B cell (primary cell): ENCODE measurements at regions not wholly inside any gene's neighbourhood (a gene's known extent, or its start where the extent isn't known, plus 50 kb on each side); places are given as distances from the start of the nearest gene placed in this dataset.

ENCODE experiments used
- ATAC-seq: fragments of 200-7000 bp; cut with Tn5 transposase; one replicate; pipeline ENCODE4 v1.10.0; 2021; ENCODE audit warnings: low read depth, mild to moderate bottlenecking, moderate number of reproducible peaks, moderate library complexity
- CTCF ChIA-PET: fragments of 350-600 bp; sonication (Branson Sonifier 250); formaldehyde crosslinking; loops from one replicate; lab custom pipeline; 2021; ENCODE audit warnings: antibody characterized with exemption, inconsistent platforms; lab: Charles Lee
- POLR2A ChIA-PET: fragments of 350-600 bp; sonication (Branson Sonifier 250); formaldehyde crosslinking; loops from one replicate; lab custom pipeline; 2021; ENCODE audit warnings: antibody characterized with exemption; lab: Charles Lee
- DNase-seq: peaks from one replicate; pipeline ENCODE4 v3.0.0; 2013
- H2AFZ ChIP-seq: 2 replicates; pipeline ENCODE4 v1.6.1; 2012; ENCODE audit warnings: mild to moderate bottlenecking, low read depth, low read length; ENCODE audit not compliant: insufficient read depth, poor library complexity, severe bottlenecking
- H3K27ac ChIP-seq, 2 donors: 1 replicate in 1 of 2; 2 replicates in 1 of 2; pipeline ENCODE4 v1.5.1; 2012 to 2013; ENCODE audit warnings: low read length in 2 of 2, mild to moderate bottlenecking in 2 of 2, moderate library complexity in 1 of 2
- H3K27me3 ChIP-seq, 4 experiments: fragments of 200-600 bp in 1 of 4; sonication (generic) in 1 of 4; replicated peaks in 1 of 4; 1 replicate in 2 of 4; 2 replicates in 2 of 4; pipeline versions ENCODE4 v1.6.1 to v1.7.0; 2013 to 2016; ENCODE audit warnings: low read length in 3 of 4, mild to moderate bottlenecking in 2 of 4, mixed read lengths in 1 of 4, moderate library complexity in 1 of 4; ENCODE audit not compliant: insufficient read depth in 4 of 4, control insufficient read depth in 3 of 4; ENCODE audit errors: control extremely low read depth in 1 of 4
- H3K36me3 ChIP-seq, 2 experiments: replicated peaks in 1 of 2; 1 replicate in 1 of 2; 2 replicates in 1 of 2; pipeline versions ENCODE4 v1.6.1 to v1.7.1; 2013; ENCODE audit warnings: low read length in 1 of 2; ENCODE audit not compliant: insufficient read depth in 2 of 2, control insufficient read depth in 1 of 2; ENCODE audit errors: control extremely low read depth in 1 of 2, extremely low read depth in 1 of 2
- H3K4me1 ChIP-seq, 2 donors: fragments of 200-600 bp in 1 of 2; sonication (generic) in 1 of 2; 1 replicate in 1 of 2; 2 replicates in 1 of 2; pipeline versions ENCODE4 v1.5.1 to v1.6.1; 2013 to 2017; ENCODE audit warnings: low read length in 2 of 2; ENCODE audit not compliant: control insufficient read depth in 2 of 2, insufficient read depth in 2 of 2
- H3K4me2 ChIP-seq: replicated peaks from 2 replicates; pipeline ENCODE3; 2012; ENCODE audit warnings: mild to moderate bottlenecking, low read depth, low read length; ENCODE audit not compliant: poor library complexity, severe bottlenecking
- H3K4me3 ChIP-seq, 5 experiments: fragments of 200-600 bp in 1 of 5; sonication (generic) in 1 of 5; 1 replicate in 3 of 5; 2 replicates in 2 of 5; pipeline versions ENCODE4 v1.5.1 to v1.7.0; 2011 to 2016; ENCODE audit warnings: low read length in 4 of 5, mild to moderate bottlenecking in 4 of 5, low read depth in 2 of 5, control low read depth in 1 of 5, moderate library complexity in 1 of 5; ENCODE audit not compliant: insufficient read depth in 1 of 5; ENCODE audit errors: control extremely low read depth in 1 of 5, extremely low read depth in 1 of 5
- H3K79me2 ChIP-seq: fragments of 200-600 bp; sonication (generic); one replicate; pipeline ENCODE4 v1.6.0; 2016; ENCODE audit warnings: low read length; ENCODE audit not compliant: control insufficient read depth, insufficient read depth
- H3K9ac ChIP-seq: fragments of 200-600 bp; sonication (generic); 2 replicates; pipeline ENCODE4 v1.6.1; 2017; ENCODE audit warnings: mild to moderate bottlenecking, low read length, moderate library complexity
- H3K9me3 ChIP-seq, 3 donors: one replicate each; pipeline versions ENCODE4 v1.6.1 to v1.7.1; 2013; ENCODE audit warnings: low read length in 2 of 3; ENCODE audit not compliant: control insufficient read depth in 2 of 3, insufficient read depth in 1 of 3; ENCODE audit errors: control extremely low read depth in 1 of 3
- H4K20me1 ChIP-seq: 2 replicates; pipeline ENCODE4 v1.6.0; 2012; ENCODE audit warnings: mild to moderate bottlenecking, low read length; ENCODE audit not compliant: insufficient read depth, control insufficient read depth, poor library complexity, severe bottlenecking
- H3K27ac Mint-ChIP-seq: one replicate; pipeline ENCODE4 v1.8.0; 2021; ENCODE audit warnings: mixed read lengths
- H3K27me3 Mint-ChIP-seq: one replicate; pipeline ENCODE4 v1.8.0; 2021; ENCODE audit warnings: mixed read lengths
- H3K4me1 Mint-ChIP-seq: one replicate; pipeline ENCODE4 v1.8.0; 2021; ENCODE audit warnings: mixed read lengths
- H3K4me3 Mint-ChIP-seq: one replicate; pipeline ENCODE4 v1.8.0; 2021; ENCODE audit warnings: mixed read lengths
- H3K9me3 Mint-ChIP-seq: one replicate; pipeline ENCODE4 v1.8.0; 2022; ENCODE audit warnings: mixed read lengths; ENCODE audit not compliant: insufficient read depth
- CTCF ChIP-seq: fragments of 200-600 bp; IDR thresholded peaks from one replicate; pipeline ENCODE4 v1.8.0; 2022; ENCODE audit warnings: antibody characterized with exemption, mild to moderate bottlenecking
- EZH2 ChIP-seq: IDR thresholded peaks from 2 replicates; pipeline ENCODE4 v1.6.1; 2012; ENCODE audit warnings: borderline replicate concordance, low read depth, mild to moderate bottlenecking, moderate library complexity, low read length; ENCODE audit not compliant: insufficient read depth, poor library complexity, severe bottlenecking
- WGBS: methylation state at CpG from one replicate; pipeline ENCODE4 v1.1.5; 2013; ENCODE audit warnings: missing lambda C conversion rate; ENCODE audit not compliant: insufficient coverage; 5-methylcytosine and 5-hydroxymethylcytosine counted together
- intact Hi-C: fragments of 100-400 bp; cut with micrococcal nuclease; formaldehyde crosslinking; loops from one replicate; pipeline ENCODE4 v1.10.0; 2022

GRCh38 chr9:113796646-113797426 lies 79.3 kb upstream of the ZNF618 start:
- Histone ChIP-seq H3K27ac (no peak overlapping the region), H4K20me1 (no peaks in the 10 kb centered on the region), H3K4me2 (no peak overlapping the region), H3K9ac (no peak overlapping the region), H3K36me3 (no peaks in the 10 kb centered on the region), H3K4me1 (no peaks in the 10 kb centered on the region), H3K27me3 (no peaks in the 10 kb centered on the region), H3K9me3 (no peaks in the 10 kb centered on the region), H3K79me2 (no peaks in the 10 kb centered on the region), H3K4me3 (no peak overlapping the region), H2AFZ (no peak overlapping the region)
- CTCF ChIA-PET = no interaction called here
- DNase-seq (no peak), ATAC-seq (no peak)
- H3K27me3 Mint-ChIP-seq = no peaks in the 10 kb centered on the region
- H3K9me3 Mint-ChIP-seq = no peaks in the 10 kb centered on the region
- TF ChIP-seq EZH2 (no peak), CTCF (no peak)
- POLR2A ChIA-PET = no interaction called here
- no peak overlapping the region for H3K27ac Mint-ChIP-seq
- WGBS = 84% methylated on average over 10 of the region's 13 CpGs
- H3K4me1 Mint-ChIP-seq = no peaks in the 10 kb centered on the region
- H3K4me3 Mint-ChIP-seq = no peak overlapping the region
- intact Hi-C loops = no loop called here
